ENCODE measurements at regions not wholly inside any gene's neighbourhood (a gene's known extent, or its start where the extent isn't known, plus 50 kb on each side); places are given as distances from the start of the nearest gene placed in this dataset.

DNA sequence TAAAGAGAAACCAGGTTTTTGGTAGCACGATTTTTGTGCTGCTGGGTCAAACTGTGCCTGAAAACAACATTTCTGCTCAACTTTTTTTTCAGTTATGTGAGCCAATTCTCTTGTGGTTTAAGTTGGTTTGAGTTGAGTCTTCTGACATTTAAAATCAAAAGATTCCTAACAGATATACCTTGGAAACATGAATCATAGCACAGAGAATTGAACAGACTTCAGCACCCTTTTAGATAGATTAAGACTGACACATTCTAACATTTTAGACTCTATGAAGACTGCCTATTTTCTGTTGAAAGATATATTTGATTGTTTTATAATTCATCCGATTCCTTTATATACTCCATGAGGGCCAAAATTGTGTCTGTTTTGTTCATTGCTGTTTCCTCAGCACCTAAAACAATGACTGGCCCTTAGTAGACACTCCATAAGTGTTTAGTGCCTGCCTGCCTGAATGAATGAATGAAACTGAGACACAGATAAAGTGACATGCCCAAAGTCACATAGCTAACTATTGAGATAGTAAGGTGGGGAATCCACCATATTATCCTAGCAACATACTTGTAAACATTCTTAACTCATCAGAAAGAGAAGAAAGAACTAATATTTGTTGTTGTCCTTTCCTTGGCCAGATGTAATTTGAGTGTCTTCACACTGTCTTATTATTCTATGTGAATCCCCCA lies 624.0 kb downstream of the MID1IP1 start:
- intact Hi-C loops (cut with micrococcal nuclease) = no loop called here
- Histone ChIP-seq H3K9ac (ENCODE audit: low read length) (no peak overlapping the region), H3K36me3 (ENCODE audit: control insufficient read depth in 1 of 2, insufficient read depth in 2 of 2, low read length in 2 of 2) (no peaks in the 10 kb centered on the region), H3K27me3 (ENCODE audit: insufficient read depth, low read length) (no peaks in the 10 kb centered on the region), H3K79me2 (ENCODE audit: insufficient read depth, low read length) (no peaks in the 10 kb centered on the region), H4K20me1 (ENCODE audit: insufficient read depth) (no peaks in the 10 kb centered on the region), H3K4me2 (ENCODE audit: low read length) (no peak overlapping the region), H2AFZ (ENCODE audit: low read depth, low read length, poor library complexity, severe bottlenecking) (no peak overlapping the region), H3K9me2 (ENCODE audit: insufficient read depth) (no peaks in the 10 kb centered on the region), H3K4me3 (replicated peaks in 1 of 2; ENCODE audit: low read depth in 1 of 2, low read length in 2 of 2) (no peak overlapping the region), H3K27ac (ENCODE audit: low read depth, low read length) (no peak overlapping the region), H3K9me3 (ENCODE audit: control insufficient read depth in 1 of 2, insufficient read depth in 1 of 2, low read depth in 1 of 2, low read length in 2 of 2) (no peaks in the 10 kb centered on the region), H3K4me1 (ENCODE audit: control insufficient read depth in 1 of 2, insufficient read depth in 2 of 2, low read length in 2 of 2) (peaks cover 0 to 8% of the 10 kb centered on the region in 2 experiments; a peak in 1 of 4 replicates)
- DNase-seq (ENCODE audit: low read depth, low spot score) (no peak), ATAC-seq (no peak)
- RAD21 ChIA-PET (ENCODE audit: low non-redundant PET in 1 of 2, low total read pairs in 2 of 2, uncharacterized antibody in 2 of 2, unreplicated experiment in 2 of 2) = no interaction called here
- CTCF ChIA-PET = no interaction called here
- TF ChIP-seq, protein P1, sequence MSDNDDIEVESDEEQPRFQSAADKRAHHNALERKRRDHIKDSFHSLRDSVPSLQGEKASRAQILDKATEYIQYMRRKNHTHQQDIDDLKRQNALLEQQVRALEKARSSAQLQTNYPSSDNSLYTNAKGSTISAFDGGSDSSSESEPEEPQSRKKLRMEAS (IDR thresholded peaks at IDR 0.05) = no peak
- TF ChIP-seq, protein P2, sequence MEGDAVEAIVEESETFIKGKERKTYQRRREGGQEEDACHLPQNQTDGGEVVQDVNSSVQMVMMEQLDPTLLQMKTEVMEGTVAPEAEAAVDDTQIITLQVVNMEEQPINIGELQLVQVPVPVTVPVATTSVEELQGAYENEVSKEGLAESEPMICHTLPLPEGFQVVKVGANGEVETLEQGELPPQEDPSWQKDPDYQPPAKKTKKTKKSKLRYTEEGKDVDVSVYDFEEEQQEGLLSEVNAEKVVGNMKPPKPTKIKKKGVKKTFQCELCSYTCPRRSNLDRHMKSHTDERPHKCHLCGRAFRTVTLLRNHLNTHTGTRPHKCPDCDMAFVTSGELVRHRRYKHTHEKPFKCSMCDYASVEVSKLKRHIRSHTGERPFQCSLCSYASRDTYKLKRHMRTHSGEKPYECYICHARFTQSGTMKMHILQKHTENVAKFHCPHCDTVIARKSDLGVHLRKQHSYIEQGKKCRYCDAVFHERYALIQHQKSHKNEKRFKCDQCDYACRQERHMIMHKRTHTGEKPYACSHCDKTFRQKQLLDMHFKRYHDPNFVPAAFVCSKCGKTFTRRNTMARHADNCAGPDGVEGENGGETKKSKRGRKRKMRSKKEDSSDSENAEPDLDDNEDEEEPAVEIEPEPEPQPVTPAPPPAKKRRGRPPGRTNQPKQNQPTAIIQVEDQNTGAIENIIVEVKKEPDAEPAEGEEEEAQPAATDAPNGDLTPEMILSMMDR (IDR thresholded peaks at IDR 0.05 in 2 of 3, conservative IDR thresholded peaks at IDR 0.05 in 1 of 3; ENCODE audit: borderline replicate concordance in 1 of 3, insufficient read depth in 1 of 3, low read depth in 2 of 3, low read length in 2 of 3) = no peak
- TF ChIP-seq EGR1 (IDR thresholded peaks at IDR 0.05; ENCODE audit: low read depth) = no peak
- TF ChIP-seq CBX3 (IDR thresholded peaks at IDR 0.05; ENCODE audit: low read depth) = no peak
- no peak for TF ChIP-seq POLR2A (IDR thresholded peaks at IDR 0.05; ENCODE audit: borderline replicate concordance, extremely low read depth, insufficient read depth, insufficient read length)
- no peak for TF ChIP-seq YY1 (IDR thresholded peaks at IDR 0.05; ENCODE audit: extremely low read depth, insufficient replicate concordance, low read depth, low read length)
- POLR2A ChIA-PET = no interaction called here
- no TSS peak for BruUV-seq (replicated peaks)

- intact Hi-C loops (cut with micrococcal nuclease) = no loop called here
- Histone ChIP-seq H3K36me3 (ENCODE audit: control insufficient read depth in 1 of 2, insufficient read depth in 2 of 2, low read length in 2 of 2) (no peaks in the 10 kb centered on the region), H3K27me3 (ENCODE audit: insufficient read depth, low read length) (no peaks in the 10 kb centered on the region), H2AFZ (ENCODE audit: low read depth, low read length, poor library complexity, severe bottlenecking) (no peak overlapping the region), H3K9me2 (ENCODE audit: insufficient read depth) (no peaks in the 10 kb centered on the region), H4K20me1 (ENCODE audit: insufficient read depth) (no peaks in the 10 kb centered on the region), H3K4me3 (replicated peaks in 1 of 2; ENCODE audit: low read depth in 1 of 2, low read length in 2 of 2) (no peak overlapping the region), H3K27ac (ENCODE audit: low read depth, low read length) (no peak overlapping the region), H3K9ac (ENCODE audit: low read length) (no peak overlapping the region), H3K4me1 (ENCODE audit: control insufficient read depth in 1 of 2, insufficient read depth in 2 of 2, low read length in 2 of 2) (peaks cover 0 to 8% of the 10 kb centered on the region in 2 experiments; a peak in 1 of 4 replicates), H3K79me2 (ENCODE audit: insufficient read depth, low read length) (no peaks in the 10 kb centered on the region), H3K4me2 (ENCODE audit: low read length) (no peak overlapping the region), H3K9me3 (ENCODE audit: control insufficient read depth in 1 of 2, insufficient read depth in 1 of 2, low read depth in 1 of 2, low read length in 2 of 2) (no peaks in the 10 kb centered on the region)
- DNase-seq (ENCODE audit: low read depth, low spot score) (no peak), ATAC-seq (no peak)
- ChIA-PET RAD21 (ENCODE audit: low non-redundant PET in 1 of 2, low total read pairs in 2 of 2, uncharacterized antibody in 2 of 2, unreplicated experiment in 2 of 2) (no interaction called here), CTCF (no interaction called here), POLR2A (no interaction called here)
- TF ChIP-seq JUND (IDR thresholded peaks at IDR 0.05) (no peak), ZFX (IDR thresholded peaks at IDR 0.05) (no peak), ELF1 (IDR thresholded peaks at IDR 0.05; ENCODE audit: borderline replicate concordance, low read depth) (no peak), ZNF274 (IDR thresholded peaks at IDR 0.05; ENCODE audit: low read depth, low read length) (no peak), ATF3 (IDR thresholded peaks at IDR 0.05) (no peak), REST (IDR thresholded peaks at IDR 0.05; ENCODE audit: low read depth) (no peak), POLR2AphosphoS5 (IDR thresholded peaks at IDR 0.05; ENCODE audit: low read depth, low read length) (no peak), RAD21 (IDR thresholded peaks at IDR 0.05; ENCODE audit: low read depth) (no peak), EZH2phosphoT487 (IDR thresholded peaks at IDR 0.05; ENCODE audit: borderline replicate concordance) (no peak)
- no TSS peak for BruUV-seq (replicated peaks)
Measured at GRCh38 chrX:39426101-39426500, 624.8 kb downstream of the MID1IP1 start.

All from HCT116 (cell line).